ENCODE measurements at regions not wholly inside any gene's neighbourhood (a gene's known extent, or its start where the extent isn't known, plus 50 kb on each side); places are given as distances from the start of the nearest gene placed in this dataset.

- no peaks in the 10 kb centered on the region for H4K20me1 ChIP-seq (ENCODE audit: insufficient read depth, low read length)
- H3K4me2 ChIP-seq (ENCODE audit: low read length): no peak overlapping the region
- H3K4me1 ChIP-seq (ENCODE audit: low read length): peaks cover 19% of the 10 kb centered on the region
- no peak overlapping the region for H2AFZ ChIP-seq (ENCODE audit: low read depth, low read length)
- H3K27ac ChIP-seq (ENCODE audit: low read length): no peak overlapping the region
- H3K36me3 ChIP-seq (replicated peaks; ENCODE audit: low read depth, low read length): peaks cover 30% of the 10 kb centered on the region
- H3K9ac ChIP-seq (ENCODE audit: low read length): no peak overlapping the region
- no peak overlapping the region for H3K4me3 ChIP-seq (ENCODE audit: low read length)
- H3K79me2 ChIP-seq (ENCODE audit: low read length): no peaks in the 10 kb centered on the region
- no peaks in the 10 kb centered on the region for H3K27me3 ChIP-seq (ENCODE audit: low read depth, low read length)
- TF ChIP-seq CTCF (IDR thresholded peaks at IDR 0.05; ENCODE audit: low read depth, low read length) (no peak), EZH2phosphoT487 (IDR thresholded peaks at IDR 0.05; ENCODE audit: low read depth) (no peak)
- H3K9me3 ChIP-seq (ENCODE audit: insufficient read depth, low read length): peaks cover 37% of the 10 kb centered on the region; the same call in 1 of the 2 replicates
These were observed 120.3 kb upstream of the MOCS1 start for GRCh38 chr6:40054602-40055001.

GRCh38 chr6:40054186-40054585 lies 119.9 kb upstream of the MOCS1 start:
- TF ChIP-seq EZH2phosphoT487 (IDR thresholded peaks at IDR 0.05; ENCODE audit: low read depth) (no peak), CTCF (IDR thresholded peaks at IDR 0.05; ENCODE audit: low read depth, low read length) (no peak)
- no peak overlapping the region for H3K4me3 ChIP-seq (ENCODE audit: low read length)
- H3K27ac ChIP-seq (ENCODE audit: low read length): no peak overlapping the region
- H3K27me3 ChIP-seq (ENCODE audit: low read depth, low read length): no peaks in the 10 kb centered on the region
- peaks cover 34% of the 10 kb centered on the region; the same call in 1 of the 2 replicates for H3K9me3 ChIP-seq (ENCODE audit: insufficient read depth, low read length)
- H3K4me2 ChIP-seq (ENCODE audit: low read length): no peak overlapping the region
- no peaks in the 10 kb centered on the region for H4K20me1 ChIP-seq (ENCODE audit: insufficient read depth, low read length)
- H2AFZ ChIP-seq (ENCODE audit: low read depth, low read length): no peak overlapping the region
- H3K79me2 ChIP-seq (ENCODE audit: low read length): no peaks in the 10 kb centered on the region
- no peak overlapping the region for H3K9ac ChIP-seq (ENCODE audit: low read length)
- peaks cover 33% of the 10 kb centered on the region for H3K36me3 ChIP-seq (replicated peaks; ENCODE audit: low read depth, low read length)
- H3K4me1 ChIP-seq (ENCODE audit: low read length): peaks cover 22% of the 10 kb centered on the region

GRCh38 chr6:40049128-40049527 lies 114.9 kb upstream of the MOCS1 start:
- Histone ChIP-seq H3K79me2 (ENCODE audit: low read length) (no peaks in the 10 kb centered on the region), H3K4me1 (ENCODE audit: low read length) (peaks cover 4% of the 10 kb centered on the region), H3K4me2 (ENCODE audit: low read length) (no peak overlapping the region), H3K36me3 (replicated peaks; ENCODE audit: low read depth, low read length) (peaks cover 31% of the 10 kb centered on the region), H3K27me3 (ENCODE audit: low read depth, low read length) (no peaks in the 10 kb centered on the region), H3K9me3 (ENCODE audit: insufficient read depth, low read length) (peaks cover 24% of the 10 kb centered on the region; the same call in 1 of the 2 replicates), H3K27ac (ENCODE audit: low read length) (no peak overlapping the region), H2AFZ (ENCODE audit: low read depth, low read length) (no peak overlapping the region), H4K20me1 (ENCODE audit: insufficient read depth, low read length) (no peaks in the 10 kb centered on the region), H3K9ac (ENCODE audit: low read length) (no peak overlapping the region), H3K4me3 (ENCODE audit: low read length) (no peak overlapping the region)
- TF ChIP-seq CTCF (IDR thresholded peaks at IDR 0.05; ENCODE audit: low read depth, low read length) (no peak), EZH2phosphoT487 (IDR thresholded peaks at IDR 0.05; ENCODE audit: low read depth) (no peak)

- no peak overlapping the region for H3K4me3 ChIP-seq (ENCODE audit: low read length)
- H3K27me3 ChIP-seq (ENCODE audit: low read depth, low read length): no peaks in the 10 kb centered on the region
- peaks cover 12% of the 10 kb centered on the region for H3K4me1 ChIP-seq (ENCODE audit: low read length)
- H3K79me2 ChIP-seq (ENCODE audit: low read length): no peaks in the 10 kb centered on the region
- H2AFZ ChIP-seq (ENCODE audit: low read depth, low read length): no peak overlapping the region
- H3K9ac ChIP-seq (ENCODE audit: low read length): no peak overlapping the region
- peaks cover 35% of the 10 kb centered on the region for H3K36me3 ChIP-seq (replicated peaks; ENCODE audit: low read depth, low read length)
- H4K20me1 ChIP-seq (ENCODE audit: insufficient read depth, low read length): no peaks in the 10 kb centered on the region
- TF ChIP-seq CTCF (IDR thresholded peaks at IDR 0.05; ENCODE audit: low read depth, low read length) (no peak), EZH2phosphoT487 (IDR thresholded peaks at IDR 0.05; ENCODE audit: low read depth) (no peak)
- peaks cover 23% of the 10 kb centered on the region; the same call in 1 of the 2 replicates for H3K9me3 ChIP-seq (ENCODE audit: insufficient read depth, low read length)
- no peak overlapping the region for H3K27ac ChIP-seq (ENCODE audit: low read length)
- H3K4me2 ChIP-seq (ENCODE audit: low read length): no peak overlapping the region
These were observed 109.9 kb upstream of the MOCS1 start for GRCh38 chr6:40044196-40044595.
